Endodermal cell (in vitro differentiated cells): ENCODE measurements at regions not wholly inside any gene's neighbourhood (a gene's known extent, or its start where the extent isn't known, plus 50 kb on each side); places are given as distances from the start of the nearest gene placed in this dataset.

Experiments used
- DNase-seq: peaks from one replicate; pipeline ENCODE4 v3.0.0-alpha.2; 2017
- H3K27ac ChIP-seq: 2 replicates; pipeline ENCODE4 v1.5.1; 2013; ENCODE audit warnings: mild to moderate bottlenecking, low read depth, low read length, moderate library complexity
- H3K27me3 ChIP-seq: 2 replicates; pipeline ENCODE4 v1.6.1; 2013; ENCODE audit warnings: mild to moderate bottlenecking, low read length, moderate library complexity; ENCODE audit not compliant: insufficient read depth, control insufficient read depth, poor library complexity, severe bottlenecking
- H3K36me3 ChIP-seq: 2 replicates; pipeline ENCODE4 v1.7.0; 2013; ENCODE audit warnings: mild to moderate bottlenecking, low read length, moderate library complexity; ENCODE audit not compliant: control insufficient read depth, insufficient read depth
- H3K4me1 ChIP-seq: one replicate; pipeline ENCODE4 v1.7.0; 2013; ENCODE audit warnings: low read length; ENCODE audit not compliant: control insufficient read depth, insufficient read depth
- H3K4me3 ChIP-seq: 2 replicates; pipeline ENCODE4 v1.5.1; 2013; ENCODE audit warnings: mild to moderate bottlenecking, low read length, moderate library complexity
- H3K9ac ChIP-seq: 2 replicates; pipeline ENCODE4 v1.6.1; 2013; ENCODE audit warnings: mild to moderate bottlenecking, low read length, moderate library complexity; ENCODE audit not compliant: poor library complexity, severe bottlenecking; ENCODE audit errors: extremely low read depth
- H3K9me3 ChIP-seq: 2 replicates; pipeline ENCODE4 v1.6.1; 2013; ENCODE audit warnings: mild to moderate bottlenecking, low read length, moderate library complexity; ENCODE audit not compliant: control insufficient read depth
- H3K27ac Mint-ChIP-seq: 2 replicates; pipeline ENCODE4 v1.8.0; 2020; ENCODE audit warnings: mixed read lengths
- H3K27me3 Mint-ChIP-seq: 2 replicates; pipeline ENCODE4 v1.8.0; 2021; ENCODE audit warnings: mild to moderate bottlenecking, mixed read lengths; ENCODE audit not compliant: insufficient read depth
- H3K36me3 Mint-ChIP-seq: 2 replicates; pipeline ENCODE4 v1.8.0; 2020; ENCODE audit warnings: low read depth, mixed read lengths
- H3K4me1 Mint-ChIP-seq: 2 replicates; pipeline ENCODE4 v1.8.0; 2020; ENCODE audit warnings: mixed read lengths
- H3K4me3 Mint-ChIP-seq: 2 replicates; pipeline ENCODE4 v1.8.0; 2020; ENCODE audit warnings: mild to moderate bottlenecking, moderate library complexity, mixed read lengths
- H3K9me3 Mint-ChIP-seq: 2 replicates; pipeline ENCODE4 v1.8.0; 2020; ENCODE audit warnings: mild to moderate bottlenecking, mixed read lengths
- CTCF ChIP-seq: fragments of 200-600 bp; sonication (generic); conservative IDR thresholded peaks from 2 replicates; pipeline ENCODE4 v1.5.0; 2021; ENCODE audit warnings: antibody characterized with exemption, mild to moderate bottlenecking
- WGBS, 2 experiments: methylation state at CpG; one replicate each; pipeline versions ENCODE4 v1.1.5 to v1.1.7; 2013; ENCODE audit warnings: missing lambda C conversion rate in 2 of 2, mixed read lengths in 1 of 2; ENCODE audit not compliant: insufficient coverage in 1 of 2, insufficient read length in 1 of 2; 5-methylcytosine and 5-hydroxymethylcytosine counted together

DNA sequence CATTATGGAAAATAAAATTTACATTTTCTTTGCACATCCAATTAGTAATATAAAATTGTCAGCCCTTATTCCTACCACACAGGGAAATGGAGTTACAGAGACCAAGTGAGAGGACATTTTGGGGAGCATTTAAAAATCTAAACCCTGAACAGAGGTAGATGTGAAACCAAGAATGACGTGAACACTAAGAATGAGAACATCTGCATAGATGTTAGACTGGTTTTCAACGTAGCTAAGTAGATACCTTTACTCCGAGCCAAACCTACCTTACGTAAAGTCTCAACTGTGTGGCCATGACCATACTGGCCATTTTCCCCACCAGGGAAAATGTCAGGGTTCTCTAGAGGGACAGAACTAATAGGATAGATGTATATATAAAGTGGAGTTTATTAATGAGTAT is 51.4 kb upstream of the THBS1 start:
- WGBS, 2 experiments = 94 to 96% methylated on average over 4 of the region's 4 CpGs
- Histone ChIP-seq H3K27ac (no peak overlapping the region), H3K9ac (no peak overlapping the region), H3K4me1 (no peaks in the 10 kb centered on the region), H3K27me3 (no peaks in the 10 kb centered on the region), H3K36me3 (no peaks in the 10 kb centered on the region), H3K4me3 (no peak overlapping the region), H3K9me3 (no peaks in the 10 kb centered on the region)
- DNase-seq = no peak
- peaks cover 13% of the 10 kb centered on the region for H3K27me3 Mint-ChIP-seq
- no peaks in the 10 kb centered on the region for H3K36me3 Mint-ChIP-seq
- H3K4me3 Mint-ChIP-seq = no peak overlapping the region
- peaks cover 12% of the 10 kb centered on the region for H3K4me1 Mint-ChIP-seq
- no peak overlapping the region for H3K27ac Mint-ChIP-seq
- H3K9me3 Mint-ChIP-seq = peaks cover 1% of the 10 kb centered on the region
- no peak for TF ChIP-seq CTCF

DNA sequence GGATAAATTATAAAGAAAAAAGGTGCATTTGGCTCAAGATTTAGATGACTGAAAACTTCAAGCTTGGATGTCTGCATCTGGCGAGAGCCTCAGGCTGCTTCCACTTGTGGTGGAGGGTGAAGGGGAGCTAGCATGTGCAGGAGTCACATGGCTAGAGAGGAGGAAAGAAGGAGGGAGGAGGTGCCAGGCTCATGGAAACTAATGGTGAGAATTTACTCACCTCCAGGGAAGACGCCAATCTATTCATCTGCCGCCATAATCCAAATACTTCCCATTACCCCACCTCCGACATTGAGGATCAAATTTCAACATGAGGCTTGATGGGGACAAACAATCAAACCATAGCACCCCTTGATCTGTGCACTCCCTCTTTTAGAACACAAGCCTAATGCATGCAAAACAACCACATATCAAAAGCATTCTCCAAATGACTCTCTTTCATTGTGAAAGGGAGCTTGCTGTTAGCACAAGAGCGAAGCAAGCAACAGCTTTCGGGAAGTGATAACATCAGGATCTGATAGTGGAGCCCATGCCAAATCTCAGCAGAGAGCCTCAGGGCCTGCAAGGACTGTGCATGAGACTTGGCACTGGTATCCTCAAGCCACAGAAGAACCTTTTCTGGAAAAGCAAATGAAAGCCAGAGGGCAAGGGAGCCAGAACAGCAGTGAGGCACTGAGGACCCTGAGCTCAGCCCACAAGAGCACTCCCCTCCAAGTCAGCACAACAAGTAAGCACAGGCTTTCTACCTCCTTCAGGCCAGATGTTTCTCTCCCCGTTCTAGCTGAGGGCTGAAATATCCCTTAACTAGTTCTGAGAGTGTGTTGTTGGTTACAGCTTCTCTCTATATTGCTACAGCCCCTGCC is 50.2 kb upstream of the THBS1 start:
- Mint-ChIP-seq H3K4me1 (peaks cover 17% of the 10 kb centered on the region), H3K36me3 (no peaks in the 10 kb centered on the region), H3K27ac (no peak overlapping the region), H3K27me3 (peaks cover 7% of the 10 kb centered on the region), H3K4me3 (no peak overlapping the region), H3K9me3 (no peaks in the 10 kb centered on the region)
- Histone ChIP-seq H3K36me3 (no peaks in the 10 kb centered on the region), H3K4me3 (no peak overlapping the region), H3K9me3 (no peaks in the 10 kb centered on the region), H3K27me3 (no peaks in the 10 kb centered on the region), H3K4me1 (no peaks in the 10 kb centered on the region), H3K9ac (no peak overlapping the region), H3K27ac (no peak overlapping the region)
- DNase-seq = peak; percentile 59
- WGBS, 2 experiments = 77 to 79% methylated on average over 6 to 7 of the region's 7 CpGs
- TF ChIP-seq CTCF = no peak
